ENCODE measurements at regions not wholly inside any gene's neighbourhood (a gene's known extent, or its start where the extent isn't known, plus 50 kb on each side); places are given as distances from the start of the nearest gene placed in this dataset.
A peak's percentile ranks its signal among the peaks of the same experiment; 100 is the strongest.
"Not testable (repeated sequence)": the region's sequence is repeated elsewhere in the genome, so short reads cannot be mapped to it uniquely, and the experiment has no call there.

GRCh38 chr10:90286406-90286805, 571.4 kb downstream of the HTR7 start:
- Histone ChIP-seq H3K27ac (no peak overlapping the region), H3K4me3 (no peak overlapping the region)
- no peak for TF ChIP-seq CTCF (IDR thresholded peaks at IDR 0.05)
- no peak for DNase-seq (ENCODE audit: low spot score)

GRCh38 chr10:90286941-90287340, 570.9 kb downstream of the HTR7 start:
- no peak for DNase-seq (ENCODE audit: low spot score)

GRCh38 chr10:90288391-90288933, 569.4 kb downstream of the HTR7 start:
- no peak for DNase-seq (ENCODE audit: low spot score)
- TF ChIP-seq CTCF (IDR thresholded peaks at IDR 0.05): no peak
- peak overlapping the region in 1 of 2 donors; percentile 58 for H3K27ac ChIP-seq
- H3K4me3 ChIP-seq: no peak overlapping the region

More at GRCh38 chr10:90286941-90287340, 570.9 kb downstream of the HTR7 start:
- Histone ChIP-seq H3K4me3 (no peak overlapping the region), H3K27ac (no peak overlapping the region)
- TF ChIP-seq CTCF (IDR thresholded peaks at IDR 0.05): no peak

- Histone ChIP-seq H3K4me3 (no peak overlapping the region), H3K27ac (peak overlapping the region in 1 of 2 donors; percentile 58)
- TF ChIP-seq CTCF (IDR thresholded peaks at IDR 0.05): no peak
- DNase-seq (ENCODE audit: low spot score): no peak
Measured at GRCh38 chr10:90289037-90289436, 568.8 kb downstream of the HTR7 start.

GRCh38 chr10:90293616-90294015, 564.2 kb downstream of the HTR7 start:
- no peak overlapping the region for H3K27ac ChIP-seq
- DNase-seq (ENCODE audit: low spot score): no peak
- TF ChIP-seq CTCF (IDR thresholded peaks at IDR 0.05): no peak
- H3K4me3 ChIP-seq: no peak overlapping the region

- not testable (repeated sequence) for DNase-seq (ENCODE audit: low spot score); H3K4me3 ChIP-seq
Measured at GRCh38 chr10:90294821-90295540, 562.9 kb downstream of the HTR7 start.

GRCh38 chr10:90302031-90302430, 555.8 kb downstream of the HTR7 start:
- not testable (repeated sequence) for H3K27ac ChIP-seq, H3K4me3 ChIP-seq

More at GRCh38 chr10:90294821-90295540, 562.9 kb downstream of the HTR7 start:
- not testable (repeated sequence) for H3K27ac ChIP-seq

GRCh38 chr10:90302758-90303481, 554.9 kb downstream of the HTR7 start:
- no peak for DNase-seq (ENCODE audit: low spot score)
- no peak overlapping the region for H3K4me3 ChIP-seq
- no peak overlapping the region for H3K27ac ChIP-seq
- no peak for TF ChIP-seq CTCF (IDR thresholded peaks at IDR 0.05)

More at GRCh38 chr10:90302031-90302430, 555.8 kb downstream of the HTR7 start:
- not testable (repeated sequence) for DNase-seq (ENCODE audit: low spot score)
